ENCODE measurements at regions not wholly inside any gene's neighbourhood (a gene's known extent, or its start where the extent isn't known, plus 50 kb on each side); places are given as distances from the start of the nearest gene placed in this dataset.

GRCh38 chrX:82649645-82650044 lies 858.4 kb upstream of the POU3F4 start:
- TF ChIP-seq SAP30 (IDR thresholded peaks at IDR 0.05; ENCODE audit: insufficient read depth, insufficient replicate concordance, low read length) = no peak
- no peak for TF ChIP-seq CHD1 (IDR thresholded peaks at IDR 0.05; ENCODE audit: low read depth, low read length)
- POLR2A ChIA-PET (ENCODE audit: partially characterized antibody) = no interaction called here
- no peaks in the 10 kb centered on the region for H3K79me1 ChIP-seq (ENCODE audit: low read depth, low read length)

More at GRCh38 chrX:82649645-82650044, 858.4 kb upstream of the POU3F4 start:
- Histone ChIP-seq H2BK12ac (ENCODE audit: low read depth, low read length) (no peak overlapping the region), H3K23me2 (ENCODE audit: low read depth, low read length) (no peaks in the 10 kb centered on the region), H3K27me3 (replicated peaks in 1 of 4; ENCODE audit: control insufficient read depth in 3 of 4, extremely low read depth in 1 of 4, insufficient read depth in 3 of 4, low read length in 3 of 4) (no peaks in the 10 kb centered on the region), H3K9me3 (ENCODE audit: insufficient read depth in 2 of 2, low read depth in 1 of 2, low read length in 1 of 2) (no peaks in the 10 kb centered on the region), H3K27ac (ENCODE audit: low read depth, low read length) (no peak overlapping the region), H4K91ac (replicated peaks; ENCODE audit: insufficient read length, low read length) (no peak overlapping the region), H3K23ac (ENCODE audit: insufficient read length) (no peak overlapping the region), H2BK20ac (ENCODE audit: low read length) (no peak overlapping the region), H3K56ac (replicated peaks; ENCODE audit: insufficient read length, low read depth, low read length) (no peak overlapping the region), H4K5ac (ENCODE audit: insufficient read length, low read depth, low read length) (no peak overlapping the region), H3K9ac (replicated peaks in 1 of 4; ENCODE audit: extremely low read depth in 1 of 4, low read depth in 3 of 4, low read length in 3 of 4) (no peak overlapping the region), H3K4me2 (ENCODE audit: insufficient read depth in 1 of 2, low read depth in 2 of 2, low read length in 2 of 2) (no peak overlapping the region), H2AFZ (ENCODE audit: low read length) (no peak overlapping the region), H3K79me2 (ENCODE audit: control insufficient read depth in 1 of 2, insufficient read depth in 2 of 2, low read length in 2 of 2) (no peaks in the 10 kb centered on the region), H3K36me3 (ENCODE audit: control insufficient read depth in 2 of 4, insufficient read depth in 4 of 4, low read length in 3 of 4) (no peaks in the 10 kb centered on the region; a peak in 1 of 8 replicates), H4K8ac (ENCODE audit: extremely low read depth, insufficient read depth, low read length) (no peak overlapping the region), H2BK120ac (replicated peaks; ENCODE audit: low read depth, low read length) (no peak overlapping the region), H3K4me3 (ENCODE audit: extremely low read depth in 1 of 4, insufficient read depth in 2 of 4, low read depth in 3 of 4, low read length in 4 of 4) (no peak overlapping the region), H3K4ac (replicated peaks; ENCODE audit: insufficient read length, low read depth, low read length) (no peak overlapping the region), H4K20me1 (replicated peaks in 1 of 2; ENCODE audit: control insufficient read depth in 1 of 2, insufficient read depth in 2 of 2, low read length in 2 of 2) (no peaks in the 10 kb centered on the region), H3K4me1 (replicated peaks in 1 of 4; ENCODE audit: control insufficient read depth in 3 of 4, insufficient read depth in 4 of 4, low read length in 3 of 4) (no peaks in the 10 kb centered on the region), H2AK5ac (ENCODE audit: low read depth, low read length) (no peak overlapping the region), H2BK5ac (ENCODE audit: low read depth, low read length) (no peak overlapping the region), H3K18ac (ENCODE audit: extremely low read depth, low read length) (no peak overlapping the region), H3K14ac (ENCODE audit: insufficient read length) (no peak overlapping the region), H2BK15ac (ENCODE audit: low read length) (no peak overlapping the region)
- FAIRE-seq (no peak), DNase-seq (ENCODE audit: low read depth in 1 of 2, low spot score in 2 of 2) (no peak)
- 91% methylated on average over 5 of the region's 5 CpGs; no CpG with 5 or more reads in 1 of the 2 experiments for WGBS, 2 experiments (ENCODE audit: extremely low coverage in 1 of 2, insufficient coverage in 1 of 2, insufficient read length in 1 of 2, insufficient replicate concordance in 2 of 2, low coverage in 1 of 2, low lambda C conversion rate in 2 of 2, missing lambda C conversion rate in 1 of 2)
- CTCF ChIA-PET (ENCODE audit: partially characterized antibody) = no interaction called here

Data from H1 (cell line).